K562 (cell line): ENCODE measurements at regions not wholly inside any gene's neighbourhood (a gene's known extent, or its start where the extent isn't known, plus 50 kb on each side); places are given as distances from the start of the nearest gene placed in this dataset.

ENCODE experiments used
- ATAC-seq: fragments of 200-7000 bp; cut with Tn5 transposase; 3 replicates; pipeline ENCODE4 v1.9.1; 2020; ENCODE audit warnings: moderate library complexity
- BruUV-seq: library from RNA; stranded (reverse); fragments of 400-500 nt; replicated peaks from 2 replicates; lab custom pipeline; 2021; lab: Mats Ljungman, UMichigan
- CTCF ChIA-PET: fragments of 300-600 bp; formaldehyde crosslinking; extraction: SDS; loops from one replicate; lab custom pipeline; 2021; ENCODE audit warnings: low intra/inter-chr PET ratio; lab: Yijun Ruan, JAX
- POLR2A ChIA-PET: fragments of 300-600, 350-650 bp; sonication (Branson Sonifier 250); formaldehyde crosslinking; extraction: SDS; loops from one replicate; lab custom pipeline; 2021; ENCODE audit warnings: antibody characterized with exemption, inconsistent platforms; lab: Yijun Ruan, JAX
- DNase-seq, 4 experiments: peaks; one replicate each; pipeline versions ENCODE4 v3.0.0 to v3.0.0-alpha.2; 2011 to 2018; ENCODE audit warnings: low spot score in 3 of 4, mixed read lengths in 3 of 4; ENCODE audit errors: extremely low read depth in 1 of 4
- FAIRE-seq: peaks from 2 replicates; lab custom pipeline; 2011; peaks lifted over from hg19 to GRCh38; lab: Jason Lieb, UNC
- H2AFZ ChIP-seq: 2 replicates; pipeline ENCODE4 v1.6.0; 2011; ENCODE audit warnings: low read depth, low read length, control low read depth, inconsistent platforms
- H3K27ac ChIP-seq: fragments of 200-600 bp; 3 replicates; pipeline ENCODE4 v1.8.0; 2011; ENCODE audit warnings: low read depth, mild to moderate bottlenecking, control low read depth, inconsistent platforms, low read length, moderate library complexity, mixed read lengths; ENCODE audit errors: extremely low read depth
- H3K27me3 ChIP-seq, 2 experiments: fragments of 300-600 bp in 1 of 2; 2 replicates in 1 of 2; 3 replicates in 1 of 2; pipeline versions ENCODE4 v1.6.0 to v1.8.0; 2011; ENCODE audit warnings: inconsistent platforms in 2 of 2, low read length in 2 of 2, mild to moderate bottlenecking in 1 of 2, mixed read lengths in 1 of 2, moderate library complexity in 1 of 2; ENCODE audit not compliant: control insufficient read depth in 2 of 2, insufficient read depth in 2 of 2
- H3K36me3 ChIP-seq: fragments of 300-600 bp; 3 replicates; pipeline ENCODE4 v1.8.0; 2011; ENCODE audit warnings: mild to moderate bottlenecking, low read length, inconsistent platforms; ENCODE audit not compliant: control insufficient read depth, insufficient read depth
- H3K4me1 ChIP-seq, 2 experiments: fragments of 200-600 bp in 1 of 2; replicated peaks in 1 of 2; 2 replicates in 1 of 2; 3 replicates in 1 of 2; pipeline versions ENCODE4 v1.5.1 to v1.8.0; 2011; ENCODE audit warnings: inconsistent platforms in 2 of 2, low read length in 2 of 2, mild to moderate bottlenecking in 1 of 2, mixed read lengths in 1 of 2, moderate library complexity in 1 of 2; ENCODE audit not compliant: control insufficient read depth in 2 of 2, insufficient read depth in 2 of 2
- H3K4me2 ChIP-seq: 2 replicates; pipeline ENCODE4 v1.6.1; 2011; ENCODE audit warnings: low read length, control low read depth, inconsistent platforms, mixed read lengths; ENCODE audit not compliant: insufficient read depth
- H3K4me3 ChIP-seq: fragments of 200-600 bp; sonication (generic), shearing (Covaris generic); 2 replicates; pipeline ENCODE4 v1.5.1; 2016; ENCODE audit warnings: control low read depth, inconsistent platforms
- H3K79me2 ChIP-seq: fragments of 200-600 bp; 3 replicates; pipeline ENCODE4 v1.8.0; 2011; ENCODE audit warnings: low read length, inconsistent platforms; ENCODE audit not compliant: control insufficient read depth, insufficient read depth
- H3K9ac ChIP-seq, 2 experiments: 2 replicates each; pipeline versions ENCODE4 v1.6.0 to v1.6.1; 2011; ENCODE audit warnings: low read depth in 2 of 2, low read length in 2 of 2, control low read depth in 1 of 2, inconsistent platforms in 1 of 2, mild to moderate bottlenecking in 1 of 2, mixed read lengths in 1 of 2; ENCODE audit not compliant: insufficient read depth in 1 of 2
- H3K9me1 ChIP-seq: one replicate; pipeline ENCODE4 v1.6.0; 2011; ENCODE audit warnings: inconsistent platforms, mild to moderate bottlenecking, low read length, moderate library complexity; ENCODE audit not compliant: control insufficient read depth, insufficient read depth
- H3K9me3 ChIP-seq: replicated peaks from 2 replicates; pipeline ENCODE4 v1.5.1; 2011; ENCODE audit warnings: low read depth, low read length, inconsistent platforms; ENCODE audit not compliant: control insufficient read depth, insufficient read depth
- H4K20me1 ChIP-seq: replicated peaks from 2 replicates; pipeline ENCODE4 v1.6.1; 2011; ENCODE audit warnings: low read length, inconsistent platforms, mixed read lengths; ENCODE audit not compliant: control insufficient read depth, insufficient read depth
- AFF1 ChIP-seq, 2 experiments: fragments of 450-650 bp; IDR thresholded peaks; 2 replicates each; pipeline ENCODE4 v1.6.1; 2018; ENCODE audit warnings: mild to moderate bottlenecking in 2 of 2, low read depth in 1 of 2; ENCODE audit not compliant: partially characterized antibody in 2 of 2
- BRD4 ChIP-seq: fragments of 200-600 bp; sonication (generic); IDR thresholded peaks from 2 replicates; pipeline ENCODE4 v1.6.1; 2017; ENCODE audit warnings: inconsistent platforms
- CHD2 ChIP-seq: IDR thresholded peaks from 2 replicates; pipeline ENCODE4 v1.6.1; 2011; ENCODE audit warnings: low read depth, low read length
- FOXP1 ChIP-seq: sonication (generic); formaldehyde crosslinking; IDR thresholded peaks from 2 replicates; pipeline ENCODE4 v1.8.0; 2022; ENCODE audit warnings: mild to moderate bottlenecking, missing genetic modification reagents
- HNRNPK ChIP-seq: fragments of 200-400 bp; formaldehyde crosslinking; IDR thresholded peaks from one replicate; pipeline ENCODE4 v1.6.1; 2018; ENCODE audit warnings: mild to moderate bottlenecking, low read depth, low read length; ENCODE audit not compliant: poor library complexity, severe bottlenecking
- ID3 ChIP-seq, 2 experiments: fragments of 250-450 bp in 1 of 2; fragments of 450-650 bp in 1 of 2; sonication (Bioruptor Pico) in 1 of 2; IDR thresholded peaks; 2 replicates each; pipeline versions ENCODE4 v1.6.1 to v1.8.0; 2016 to 2021; ENCODE audit warnings: mild to moderate bottlenecking in 2 of 2, moderate library complexity in 2 of 2, missing compliant biosample characterization in 1 of 2, missing genetic modification characterization in 1 of 2
- ILF3 ChIP-seq: fragments of 450-650 bp; IDR thresholded peaks from 2 replicates; pipeline ENCODE4 v1.6.1; 2018; ENCODE audit warnings: antibody characterized with exemption, mild to moderate bottlenecking, moderate library complexity, borderline replicate concordance
- NFXL1 ChIP-seq: fragments of 450-650 bp; formaldehyde crosslinking; IDR thresholded peaks from 2 replicates; pipeline ENCODE4 v1.4.0; 2021; ENCODE audit warnings: mild to moderate bottlenecking
- RBM34 ChIP-seq: fragments of 200-400 bp; formaldehyde crosslinking; IDR thresholded peaks from 2 replicates; pipeline ENCODE4 v1.6.1; 2018; ENCODE audit warnings: low read length, borderline replicate concordance; ENCODE audit not compliant: insufficient read depth
- ZFP36 ChIP-seq: fragments of 150-350 bp; IDR thresholded peaks from 2 replicates; pipeline ENCODE4 v1.6.1; 2018; ENCODE audit warnings: low read length, low read depth; ENCODE audit not compliant: partially characterized antibody
- ZNF398 ChIP-seq: fragments of 250-450 bp; sonication (Bioruptor Pico); IDR thresholded peaks from 2 replicates; pipeline ENCODE4 v1.8.0; 2021; ENCODE audit warnings: moderate library complexity, mild to moderate bottlenecking, inconsistent platforms
- WGBS: fragments of 100-300 bp; shearing (Covaris generic); methylation state at CpG from one replicate; pipeline ENCODE4 v1.1.6; 2016; ENCODE audit warnings: low coverage, mixed read lengths; ENCODE audit not compliant: insufficient coverage; ENCODE audit errors: missing lambda C conversion rate; 5-methylcytosine and 5-hydroxymethylcytosine counted together
- in situ Hi-C: fragments of 300-500 bp; cut with MboI; formaldehyde crosslinking; loops from 4 replicates; pipeline ENCODE4 v1.15.0; 2018; ENCODE audit warnings: inconsistent platforms, mixed read lengths
- intact Hi-C: fragments of 100-400 bp; cut with micrococcal nuclease; formaldehyde crosslinking; loops from 2 replicates; pipeline ENCODE4 v1.14.2; 2022

GRCh38 chr5:91443023-91443422 is 59.9 kb upstream of the ARRDC3 start:
- H3K9ac ChIP-seq, result no peak overlapping the region
- ATAC-seq (no peak), DNase-seq (no peak), FAIRE-seq (no peak)
- no peak overlapping the region for H3K4me2 ChIP-seq
- TF ChIP-seq ZFP36, result no peak
- TF ChIP-seq FOXP1, result no peak
- TF ChIP-seq AFF1 (IDR thresholded peaks at IDR 0.05; ENCODE audit: low read depth in 1 of 2, partially characterized antibody in 2 of 2), result no peak
- TF ChIP-seq CHD2, result no peak
- no peak for TF ChIP-seq ILF3
- TF ChIP-seq ZNF398 (CRISPR knock-in tag), result no peak
- TF ChIP-seq NFXL1, result no peak
- no peak for TF ChIP-seq RBM34
- TF ChIP-seq BRD4, result no peak
- TF ChIP-seq HNRNPK, result no peak
- no peak for TF ChIP-seq ID3 (CRISPR knock-in tag; IDR thresholded peaks at IDR 0.05)
- no peak for TF ChIP-seq ID3 (tag; IDR thresholded peaks at IDR 0.05)
- BruUV-seq, result no TSS peak
- H3K9me3 ChIP-seq, result no peaks in the 10 kb centered on the region
- no peak overlapping the region for H2AFZ ChIP-seq
- ChIA-PET CTCF (no interaction called here), POLR2A (no interaction called here)
- no peaks in the 10 kb centered on the region for H3K36me3 ChIP-seq
- H3K79me2 ChIP-seq, result no peaks in the 10 kb centered on the region
- no peak overlapping the region for H3K4me3 ChIP-seq
- intact Hi-C loops, result no loop called here
- WGBS, result 5% methylated on average over 1 of the region's 1 CpG
- in situ Hi-C loops, result no loop called here
- H3K27me3 ChIP-seq, result no peaks in the 10 kb centered on the region
- H4K20me1 ChIP-seq, result no peaks in the 10 kb centered on the region
- no peaks in the 10 kb centered on the region for H3K9me1 ChIP-seq
- no peaks in the 10 kb centered on the region for H3K4me1 ChIP-seq
- no peak overlapping the region for H3K27ac ChIP-seq
